Ramos (cell line): ENCODE measurements at regions not wholly inside any gene's neighbourhood (a gene's known extent, or its start where the extent isn't known, plus 50 kb on each side); places are given as distances from the start of the nearest gene placed in this dataset.
"Not testable (repeated sequence)": the region's sequence is repeated elsewhere in the genome, so short reads cannot be mapped to it uniquely, and the experiment has no call there.

Source experiments
- in situ Hi-C: fragments of 300-500 bp; cut with MboI; formaldehyde crosslinking; loops from one replicate; pipeline ENCODE4 v1.14.3; 2022; ENCODE audit warnings: low sequenced_read_pairs; ENCODE audit not compliant: unreplicated experiment

- in situ Hi-C loops, result no loop called here
Measured at GRCh38 chr3:160092760-160093159, 104.1 kb downstream of the IL12A start.

DNA sequence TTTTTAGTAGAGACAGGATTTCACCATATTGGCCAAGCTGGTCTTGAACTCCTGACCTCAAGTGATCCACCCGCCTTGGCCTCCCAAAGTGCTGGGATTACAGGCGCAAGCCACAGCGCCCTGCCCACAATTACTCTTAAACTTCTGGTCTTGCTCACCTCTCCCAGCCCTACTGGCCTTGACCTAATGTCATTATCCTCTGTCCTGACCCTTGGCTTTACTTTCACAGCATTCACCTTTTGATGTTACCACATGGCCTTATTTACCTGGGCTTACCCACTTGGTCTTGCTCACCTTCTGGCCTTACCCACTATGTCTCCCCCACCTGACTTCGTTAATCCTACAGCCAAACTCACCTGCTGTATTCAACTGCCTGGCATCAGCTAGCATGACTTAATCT lies 105.9 kb downstream of the IL12A start:
- in situ Hi-C loops, result no loop called here

GRCh38 chr3:160097478-160097877 lies 108.8 kb downstream of the IL12A start:
- in situ Hi-C loops, result no loop called here

DNA sequence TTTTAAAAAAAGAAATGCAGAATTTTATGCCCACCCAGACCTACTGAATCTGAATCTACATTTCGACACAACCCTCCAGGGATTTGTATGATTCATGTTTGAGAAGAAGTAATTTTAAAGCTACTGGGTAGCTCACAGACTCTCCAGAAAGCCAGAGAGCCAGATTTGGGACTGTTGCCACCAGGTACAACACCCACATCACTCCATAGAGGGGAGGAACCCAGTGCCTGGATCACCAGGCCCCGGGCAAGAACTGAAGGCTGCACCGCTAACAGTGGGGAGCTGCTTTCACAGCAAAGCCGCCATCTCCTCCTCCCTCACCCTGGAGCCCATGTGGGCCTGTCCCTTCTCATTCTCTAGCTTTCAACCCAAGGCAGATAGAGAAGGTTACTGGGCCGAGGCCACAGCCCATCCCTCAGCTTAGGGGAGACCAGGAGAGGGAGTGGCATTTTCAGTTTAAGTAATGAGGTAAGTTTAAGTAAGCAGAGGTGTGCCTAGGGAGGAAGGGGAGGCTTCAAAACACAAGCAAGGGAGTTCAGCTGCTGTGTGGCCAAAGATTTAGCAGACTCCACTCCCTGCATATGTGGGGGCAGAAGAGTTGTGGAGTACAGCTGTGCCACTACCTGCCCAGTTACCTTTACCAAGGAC lies 109.8 kb downstream of the IL12A start:
- in situ Hi-C loops, result no loop called here

GRCh38 chr3:160098926-160099626 lies 110.4 kb downstream of the IL12A start:
- in situ Hi-C loops, result no loop called here

GRCh38 chr3:160099834-160100233 lies 111.2 kb downstream of the IL12A start:
- in situ Hi-C loops, result no loop called here

GRCh38 chr3:160100610-160101009 lies 112.0 kb downstream of the IL12A start:
- in situ Hi-C loops, result no loop called here

GRCh38 chr3:160102001-160102400 lies 113.4 kb downstream of the IL12A start:
- in situ Hi-C loops, result not testable (repeated sequence)

- in situ Hi-C loops, result no loop called here
Measured at GRCh38 chr3:160103397-160103796, 114.8 kb downstream of the IL12A start.

GRCh38 chr3:160105907-160106584 lies 117.4 kb downstream of the IL12A start:
- in situ Hi-C loops, result no loop called here

DNA sequence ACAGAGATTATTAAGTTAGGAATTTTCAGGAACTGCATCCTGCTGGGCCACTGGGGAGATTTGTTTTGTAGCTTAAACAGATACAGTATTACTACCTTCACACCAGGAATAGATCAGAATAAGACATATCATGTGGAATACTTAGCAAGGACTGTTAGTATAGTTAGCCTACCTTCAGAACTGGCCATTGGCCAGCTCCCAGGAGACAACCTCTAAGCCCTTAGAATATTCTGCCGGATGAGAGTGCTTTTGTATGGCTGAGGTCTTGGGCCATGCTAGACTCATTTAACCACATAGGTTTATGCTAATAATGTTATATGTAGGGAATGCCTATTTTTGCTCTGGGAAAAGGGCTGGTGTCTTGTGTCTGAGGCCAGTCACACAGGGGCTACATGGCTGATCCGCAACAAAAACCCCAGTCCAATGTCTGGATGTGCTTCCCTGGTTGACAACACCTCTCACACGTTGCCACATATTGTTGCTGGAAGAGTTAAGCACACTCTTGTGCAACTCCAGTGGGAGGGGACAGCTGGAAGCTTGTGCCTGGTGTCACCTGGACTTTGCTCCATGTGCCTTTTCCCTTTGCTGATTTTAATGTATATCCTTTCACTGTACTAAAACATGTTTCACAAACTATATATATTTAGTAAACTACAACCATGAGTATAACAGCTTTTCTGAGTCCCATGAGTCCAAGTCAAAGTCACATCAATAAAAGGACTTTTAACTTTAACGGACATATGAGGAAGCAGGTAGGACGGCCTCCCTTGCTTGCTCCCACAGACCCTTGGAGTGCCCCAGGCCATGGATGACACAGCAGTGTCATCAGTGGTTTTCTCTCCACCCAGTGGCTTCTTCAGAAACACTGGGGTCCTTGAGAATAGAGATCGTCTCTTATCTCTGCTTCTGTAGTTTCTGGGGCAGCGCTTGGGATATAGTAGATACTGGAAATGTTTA lies 118.0 kb upstream of the C3orf80 start:
- in situ Hi-C loops, result no loop called here

DNA sequence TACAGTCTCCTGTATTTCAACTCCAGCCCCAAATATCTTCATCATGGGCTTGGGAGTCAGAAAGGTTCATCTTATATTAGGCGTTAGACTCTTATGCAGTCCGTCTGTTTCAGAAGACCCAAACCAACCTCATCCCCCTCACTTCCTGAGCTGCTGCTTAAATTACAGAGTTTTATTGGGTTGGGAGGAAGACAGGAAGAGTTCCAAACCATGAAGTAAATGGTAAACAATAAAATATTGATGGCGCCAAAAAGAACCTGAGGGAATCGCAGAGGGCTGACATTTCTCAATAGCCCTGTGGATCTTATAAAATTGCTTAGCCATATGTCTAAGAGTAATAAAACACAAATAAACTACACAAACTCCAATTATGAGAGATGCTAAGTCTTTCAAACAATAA lies 116.9 kb upstream of the C3orf80 start:
- in situ Hi-C loops, result no loop called here

GRCh38 chr3:160112481-160112880 lies 112.7 kb upstream of the C3orf80 start:
- in situ Hi-C loops, result no loop called here

GRCh38 chr3:160112996-160113395 lies 112.2 kb upstream of the C3orf80 start:
- in situ Hi-C loops, result no loop called here

DNA sequence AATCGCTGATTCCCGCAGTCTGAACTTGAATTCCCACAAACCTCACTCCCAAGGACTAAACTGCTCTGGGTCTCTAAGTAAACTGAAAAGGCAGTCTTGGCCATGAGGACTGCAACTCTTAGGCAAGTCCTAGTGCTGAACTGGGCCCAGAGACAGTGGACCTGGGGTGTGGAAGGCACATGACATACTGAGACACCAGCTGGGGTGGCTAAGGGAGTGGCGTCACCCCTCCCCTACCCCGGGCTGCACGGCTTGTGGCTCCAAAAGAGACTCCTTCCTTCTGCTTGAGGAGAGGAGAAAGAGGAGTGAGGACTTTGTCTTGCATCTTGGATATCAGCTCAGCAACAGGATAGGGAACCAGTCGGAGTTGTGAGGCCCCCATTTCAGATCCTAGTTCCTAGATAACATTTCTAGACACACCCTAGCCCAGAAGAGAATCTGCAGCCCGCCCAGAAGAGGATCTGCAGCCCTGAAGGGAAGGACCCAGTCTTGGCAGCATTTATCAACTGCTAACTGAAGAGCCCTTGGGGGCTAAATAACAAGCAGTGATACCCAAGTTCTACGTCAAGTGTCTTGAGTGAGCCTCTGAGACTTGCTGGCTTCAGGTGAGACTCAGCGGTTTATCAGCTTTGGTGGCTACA lies 110.7 kb upstream of the C3orf80 start:
- in situ Hi-C loops, result no loop called here

GRCh38 chr3:160115387-160115786 lies 109.8 kb upstream of the C3orf80 start:
- in situ Hi-C loops, result no loop called here

DNA sequence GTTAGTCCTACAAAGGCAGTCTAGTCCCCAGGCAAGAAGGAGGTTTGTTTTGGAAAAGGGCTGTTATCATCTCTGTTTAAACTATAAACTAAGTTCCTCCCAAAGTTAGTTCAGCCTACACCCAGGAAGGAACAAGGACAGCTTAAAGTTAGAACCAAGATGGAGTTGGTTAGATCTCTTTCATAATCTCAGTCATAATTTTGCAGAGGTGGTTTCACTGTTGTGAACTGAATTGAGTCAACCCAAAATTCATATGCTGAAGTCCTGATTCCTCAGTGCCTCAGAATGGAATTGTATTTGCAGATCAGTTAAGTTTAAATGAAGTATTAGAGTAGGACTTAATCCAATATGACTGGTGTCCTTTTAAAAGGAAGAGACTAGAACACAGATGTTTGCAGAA lies 101.0 kb upstream of the C3orf80 start:
- in situ Hi-C loops, result no loop called here

GRCh38 chr3:160125258-160125657 lies 100.0 kb upstream of the C3orf80 start:
- in situ Hi-C loops, result no loop called here

GRCh38 chr3:160126051-160126450 lies 99.2 kb upstream of the C3orf80 start:
- in situ Hi-C loops, result no loop called here

DNA sequence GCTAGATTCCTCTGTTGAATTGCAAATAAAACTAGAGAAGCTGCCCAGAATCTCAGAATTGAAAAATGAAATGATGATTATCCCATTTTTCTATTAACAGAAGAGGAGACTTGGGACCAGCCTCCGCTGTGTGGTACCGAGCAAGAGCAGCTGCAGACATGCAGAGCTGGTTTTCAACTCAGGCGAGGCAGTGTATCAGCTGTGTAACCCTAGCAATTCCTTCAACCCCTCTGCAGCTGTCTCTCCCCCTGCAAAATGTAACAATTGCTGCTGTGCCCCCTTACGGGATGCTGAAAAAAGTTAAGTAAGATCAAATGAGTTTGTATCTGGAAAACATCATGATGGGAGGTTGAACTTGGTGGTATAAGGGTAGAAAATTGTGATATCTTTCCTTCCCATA lies 98.5 kb upstream of the C3orf80 start:
- in situ Hi-C loops, result no loop called here
